HepG2 (cell line): ENCODE measurements at regions not wholly inside any gene's neighbourhood (a gene's known extent, or its start where the extent isn't known, plus 50 kb on each side); places are given as distances from the start of the nearest gene placed in this dataset.

ENCODE experiments used
- ATAC-seq: fragments of 200-7000 bp; cut with Tn5 transposase; 3 replicates; pipeline ENCODE4 v1.9.1; 2020; ENCODE audit warnings: mild to moderate bottlenecking, moderate library complexity
- BruUV-seq: library from RNA; stranded (reverse); fragments of 400-500 nt; replicated peaks from 2 replicates; lab custom pipeline; 2021; lab: Mats Ljungman, UMichigan
- CTCF ChIA-PET: fragments of 300-600 bp; formaldehyde crosslinking; extraction: SDS; loops from one replicate; lab custom pipeline; 2021; ENCODE audit warnings: low total read pairs, inconsistent platforms, low intra/inter-chr PET ratio; lab: Yijun Ruan, JAX
- POLR2A ChIA-PET: fragments of 350-600 bp; sonication (Branson Sonifier 250); formaldehyde crosslinking; loops from one replicate; lab custom pipeline; 2020; ENCODE audit warnings: antibody characterized with exemption, inconsistent platforms; lab: Yijun Ruan, JAX
- DNase-seq: peaks from one replicate; pipeline ENCODE4 v3.0.0-alpha.2; 2015; ENCODE audit warnings: low spot score
- FAIRE-seq: peaks from 3 replicates; lab custom pipeline; 2011; peaks lifted over from hg19 to GRCh38; lab: Jason Lieb, UNC
- H2AFZ ChIP-seq: one replicate; pipeline ENCODE4 v1.6.1; 2011; ENCODE audit warnings: low read length, inconsistent platforms
- H3K27ac ChIP-seq: fragments of 300-600 bp; 3 replicates; pipeline ENCODE4 v1.8.0; 2011; ENCODE audit warnings: mixed run types, mild to moderate bottlenecking, mixed read lengths, low read length, inconsistent platforms; ENCODE audit not compliant: insufficient read depth; ENCODE audit errors: extremely low read length
- H3K27me3 ChIP-seq, 2 experiments: fragments of 200-600 bp in 1 of 2; 2 replicates in 1 of 2; 3 replicates in 1 of 2; pipeline versions ENCODE4 v1.6.0 to v1.8.0; 2011; ENCODE audit warnings: low read length in 2 of 2, mild to moderate bottlenecking in 2 of 2, moderate library complexity in 2 of 2, inconsistent platforms in 1 of 2; ENCODE audit not compliant: insufficient read depth in 2 of 2, control insufficient read depth in 1 of 2
- H3K36me3 ChIP-seq, 2 experiments: fragments of 200-600 bp in 1 of 2; replicated peaks in 1 of 2; 2 replicates in 1 of 2; 3 replicates in 1 of 2; pipeline versions ENCODE4 v1.5.1 to v1.8.0; 2011; ENCODE audit warnings: low read length in 2 of 2, inconsistent platforms in 1 of 2; ENCODE audit not compliant: insufficient read depth in 2 of 2, control insufficient read depth in 1 of 2
- H3K4me1 ChIP-seq: 2 replicates; pipeline ENCODE4 v1.5.1; 2012; ENCODE audit warnings: low read length, inconsistent platforms; ENCODE audit not compliant: insufficient read depth
- H3K4me2 ChIP-seq: 2 replicates; pipeline ENCODE4 v1.6.0; 2011; ENCODE audit warnings: low read depth, low read length, inconsistent platforms
- H3K4me3 ChIP-seq, 3 experiments: fragments of 200-600 bp in 1 of 3; sonication (generic), shearing (Covaris generic) in 1 of 3; replicated peaks in 1 of 3; 2 replicates each; pipeline ENCODE4 v1.5.1; 2011 to 2016; ENCODE audit warnings: low read length in 3 of 3, inconsistent platforms in 2 of 3, low read depth in 2 of 3, mild to moderate bottlenecking in 2 of 3, control low read depth in 1 of 3, mixed read lengths in 1 of 3; ENCODE audit not compliant: insufficient read depth in 1 of 3
- H3K79me2 ChIP-seq: one replicate; pipeline ENCODE4 v1.6.1; 2011; ENCODE audit warnings: low read length, inconsistent platforms; ENCODE audit not compliant: insufficient read depth
- H3K9ac ChIP-seq: 2 replicates; pipeline ENCODE4 v1.6.0; 2011; ENCODE audit warnings: mild to moderate bottlenecking, low read depth, low read length, inconsistent platforms; ENCODE audit not compliant: insufficient read depth
- H3K9me3 ChIP-seq: 2 replicates; pipeline ENCODE4 v1.5.1; 2012; ENCODE audit warnings: mild to moderate bottlenecking, low read length
- H4K20me1 ChIP-seq: 2 replicates; pipeline ENCODE4 v1.6.0; 2011; ENCODE audit warnings: inconsistent platforms, mild to moderate bottlenecking, low read length, moderate library complexity; ENCODE audit not compliant: insufficient read depth
- ARID2 ChIP-seq: sonication (generic); formaldehyde crosslinking; IDR thresholded peaks from 2 replicates; pipeline ENCODE4 v1.8.1; 2022; ENCODE audit warnings: mild to moderate bottlenecking, missing genetic modification reagents, borderline replicate concordance
- BRCA1 ChIP-seq: sonication (generic); formaldehyde crosslinking; IDR thresholded peaks from 2 replicates; pipeline ENCODE4 v1.4.0; 2020; ENCODE audit warnings: missing genetic modification reagents
- CAMTA2 ChIP-seq: sonication (generic); formaldehyde crosslinking; IDR thresholded peaks from 2 replicates; pipeline ENCODE4 v1.4.0; 2020; ENCODE audit warnings: mild to moderate bottlenecking, missing genetic modification reagents, borderline replicate concordance
- KAT2B ChIP-seq: fragments of 150-350 bp; IDR thresholded peaks from 2 replicates; pipeline ENCODE4 v1.6.1; 2014; ENCODE audit warnings: low read depth, low read length, borderline replicate concordance
- NR1H2 ChIP-seq: sonication (generic); formaldehyde crosslinking; IDR thresholded peaks from 2 replicates; pipeline ENCODE4 v1.8.1; 2022; ENCODE audit warnings: low read depth, missing genetic modification reagents, borderline replicate concordance
- PITX1 ChIP-seq: sonication (generic); formaldehyde crosslinking; IDR thresholded peaks from 2 replicates; pipeline ENCODE4 v1.5.1; 2020; ENCODE audit warnings: mild to moderate bottlenecking, missing genetic modification reagents
- SMARCC2 ChIP-seq: fragments of 450-650 bp; IDR thresholded peaks from 2 replicates; pipeline ENCODE4 v1.6.1; 2017; ENCODE audit warnings: antibody characterized with exemption, mild to moderate bottlenecking
- SP140L ChIP-seq: sonication (generic); formaldehyde crosslinking; IDR thresholded peaks from 2 replicates; pipeline ENCODE4 v1.4.0; 2020; ENCODE audit warnings: missing genetic modification reagents, borderline replicate concordance
- SUZ12 ChIP-seq: fragments of 150-350 bp; IDR thresholded peaks from 2 replicates; pipeline ENCODE4 v1.6.1; 2014; ENCODE audit warnings: low read depth, low read length
- ZEB1 ChIP-seq: IDR thresholded peaks from 2 replicates; pipeline ENCODE4 v1.6.1; 2012; ENCODE audit warnings: mild to moderate bottlenecking, low read depth, inconsistent platforms; ENCODE audit not compliant: insufficient replicate concordance
- ZNF124 ChIP-seq: sonication (generic); formaldehyde crosslinking; IDR thresholded peaks from 2 replicates; pipeline ENCODE4 v1.4.0; 2020; ENCODE audit warnings: missing genetic modification reagents
- ZNF75D ChIP-seq: sonication (generic); formaldehyde crosslinking; IDR thresholded peaks from 2 replicates; pipeline ENCODE4 v1.8.1; 2023; ENCODE audit warnings: missing genetic modification reagents, mild to moderate bottlenecking, borderline replicate concordance
- ZNF891 ChIP-seq: sonication (generic); formaldehyde crosslinking; IDR thresholded peaks from 2 replicates; pipeline ENCODE4 v1.5.0; 2020; ENCODE audit warnings: mild to moderate bottlenecking, missing genetic modification reagents
- WGBS: methylation state at CpG from one replicate; pipeline ENCODE4 v1.1.6; 2017; ENCODE audit warnings: low lambda C conversion rate; 5-methylcytosine and 5-hydroxymethylcytosine counted together
- in situ Hi-C: cut with HindIII; loops from 2 replicates; pipeline ENCODE4 v1.10.0; 2017; ENCODE audit warnings: low pct_unique_long_range_greater_than_20kb; ENCODE audit not compliant: extremely low pct_ligation_motif_present
- intact Hi-C: fragments of 100-400 bp; cut with micrococcal nuclease; formaldehyde crosslinking; loops from one replicate; pipeline ENCODE4 v1.10.0; 2022; ENCODE audit not compliant: unreplicated experiment
- TF ChIP-seq, protein P1 (sequence below): sonication (generic); formaldehyde crosslinking; IDR thresholded peaks from 2 replicates; pipeline ENCODE4 v1.8.0; 2022; ENCODE audit warnings: mild to moderate bottlenecking, missing genetic modification reagents, moderate library complexity
- TF ChIP-seq, protein P2 (sequence below): sonication (generic); formaldehyde crosslinking; IDR thresholded peaks from 2 replicates; pipeline ENCODE4 v1.4.0; 2020; ENCODE audit warnings: missing genetic modification reagents, borderline replicate concordance
- TF ChIP-seq, protein P3 (sequence below): sonication (generic); formaldehyde crosslinking; IDR thresholded peaks from 2 replicates; pipeline ENCODE4 v1.9.0; 2022; ENCODE audit warnings: missing genetic modification reagents, mild to moderate bottlenecking, borderline replicate concordance
- TF ChIP-seq, protein P4 (sequence below): IDR thresholded peaks from 2 replicates; pipeline ENCODE4 v1.6.1; 2012; ENCODE audit warnings: inconsistent platforms

DNA sequence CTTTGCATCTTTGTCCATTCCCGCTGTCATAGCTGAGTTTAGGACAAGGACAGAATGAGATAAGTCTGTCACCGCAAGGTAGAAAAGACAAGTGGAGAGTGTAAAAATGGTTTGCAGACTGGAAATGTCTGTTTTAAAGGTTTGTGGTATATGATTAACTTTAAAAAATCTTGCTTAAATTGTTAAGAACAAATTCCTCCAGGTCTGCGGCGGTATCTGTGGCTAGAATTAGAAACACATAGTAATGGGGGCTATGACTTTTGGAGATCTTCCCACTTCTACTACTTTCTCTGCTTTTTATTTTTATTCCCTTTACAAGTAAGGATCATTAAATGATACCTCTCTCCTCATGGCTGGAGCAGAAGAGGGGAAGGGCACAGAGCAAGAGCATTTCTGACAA, 92.2 kb downstream of the MID1IP1 start:
- H3K4me1 ChIP-seq, result peaks cover 23% of the 10 kb centered on the region
- CTCF ChIA-PET, result no interaction called here
- intact Hi-C loops, result no loop called here
- ATAC-seq, result no peak
- no TSS peak for BruUV-seq
- TF ChIP-seq, protein P1, sequence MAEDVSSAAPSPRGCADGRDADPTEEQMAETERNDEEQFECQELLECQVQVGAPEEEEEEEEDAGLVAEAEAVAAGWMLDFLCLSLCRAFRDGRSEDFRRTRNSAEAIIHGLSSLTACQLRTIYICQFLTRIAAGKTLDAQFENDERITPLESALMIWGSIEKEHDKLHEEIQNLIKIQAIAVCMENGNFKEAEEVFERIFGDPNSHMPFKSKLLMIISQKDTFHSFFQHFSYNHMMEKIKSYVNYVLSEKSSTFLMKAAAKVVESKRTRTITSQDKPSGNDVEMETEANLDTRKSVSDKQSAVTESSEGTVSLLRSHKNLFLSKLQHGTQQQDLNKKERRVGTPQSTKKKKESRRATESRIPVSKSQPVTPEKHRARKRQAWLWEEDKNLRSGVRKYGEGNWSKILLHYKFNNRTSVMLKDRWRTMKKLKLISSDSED, result no peak
- no peak for TF ChIP-seq KAT2B
- no peak overlapping the region for H3K4me3 ChIP-seq
- no peaks in the 10 kb centered on the region for H4K20me1 ChIP-seq
- DNase-seq, result no peak
- 8% methylated on average over 4 of the region's 4 CpGs for WGBS
- H3K9ac ChIP-seq, result no peak overlapping the region
- H2AFZ ChIP-seq, result no peak overlapping the region
- POLR2A ChIA-PET, result no interaction called here
- H3K9me3 ChIP-seq, result no peaks in the 10 kb centered on the region
- H3K27me3 ChIP-seq, result no peaks in the 10 kb centered on the region
- in situ Hi-C loops, result no loop called here
- H3K79me2 ChIP-seq, result no peaks in the 10 kb centered on the region
- H3K27ac ChIP-seq, result no peak overlapping the region
- no peaks in the 10 kb centered on the region for H3K36me3 ChIP-seq
- FAIRE-seq, result no peak
- no peak overlapping the region for H3K4me2 ChIP-seq

DNA sequence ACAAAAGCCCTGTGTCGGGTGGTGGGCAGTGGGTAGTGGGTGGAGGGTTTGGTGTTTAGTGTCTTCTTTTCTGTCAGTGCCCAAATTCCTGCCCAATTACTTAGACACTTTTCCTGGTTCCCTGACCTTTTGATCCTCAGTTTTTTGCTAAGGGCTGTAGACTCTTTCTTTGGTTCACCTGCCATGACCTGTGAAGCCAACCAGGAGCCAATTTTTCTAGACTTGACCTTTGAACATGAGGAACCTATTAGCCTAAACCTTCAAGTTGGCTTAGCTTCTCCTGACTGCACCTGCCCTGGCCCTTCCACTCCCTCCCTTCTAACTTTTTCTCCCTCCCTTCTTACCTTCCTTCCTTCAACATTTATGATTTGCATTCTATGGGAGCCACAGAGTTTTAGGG, 94.5 kb downstream of the MID1IP1 start:
- no peaks in the 10 kb centered on the region for H4K20me1 ChIP-seq
- FAIRE-seq, result no peak
- ATAC-seq, result no peak
- H2AFZ ChIP-seq, result no peak overlapping the region
- POLR2A ChIA-PET, result no interaction called here
- no peaks in the 10 kb centered on the region for H3K9me3 ChIP-seq
- CTCF ChIA-PET, result no interaction called here
- no peak overlapping the region for H3K9ac ChIP-seq
- peaks cover 16% of the 10 kb centered on the region for H3K4me1 ChIP-seq
- H3K36me3 ChIP-seq, result no peaks in the 10 kb centered on the region
- intact Hi-C loops, result no loop called here
- in situ Hi-C loops, result no loop called here
- H3K27ac ChIP-seq, result no peak overlapping the region
- no peak overlapping the region for H3K4me3 ChIP-seq
- no peaks in the 10 kb centered on the region for H3K79me2 ChIP-seq
- H3K4me2 ChIP-seq, result no peak overlapping the region
- BruUV-seq, result no TSS peak
- no peak for DNase-seq
- WGBS, result no CpG with 5 or more reads among the region's 1 CpG
- no peaks in the 10 kb centered on the region for H3K27me3 ChIP-seq
- TF ChIP-seq, protein P2, sequence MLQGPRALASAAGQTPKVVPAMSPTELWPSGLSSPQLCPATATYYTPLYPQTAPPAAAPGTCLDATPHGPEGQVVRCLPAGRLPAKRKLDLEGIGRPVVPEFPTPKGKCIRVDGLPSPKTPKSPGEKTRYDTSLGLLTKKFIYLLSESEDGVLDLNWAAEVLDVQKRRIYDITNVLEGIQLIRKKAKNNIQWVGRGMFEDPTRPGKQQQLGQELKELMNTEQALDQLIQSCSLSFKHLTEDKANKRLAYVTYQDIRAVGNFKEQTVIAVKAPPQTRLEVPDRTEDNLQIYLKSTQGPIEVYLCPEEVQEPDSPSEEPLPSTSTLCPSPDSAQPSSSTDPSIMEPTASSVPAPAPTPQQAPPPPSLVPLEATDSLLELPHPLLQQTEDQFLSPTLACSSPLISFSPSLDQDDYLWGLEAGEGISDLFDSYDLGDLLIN (CRISPR knock-in tag), result no peak
- TF ChIP-seq BRCA1 (CRISPR knock-in tag), result no peak
- TF ChIP-seq CAMTA2, result no peak
- no peak for TF ChIP-seq ZNF75D (CRISPR knock-in tag)
- TF ChIP-seq SMARCC2, result no peak
- TF ChIP-seq ZNF891 (CRISPR knock-in tag), result no peak
- TF ChIP-seq ZNF124, result no peak
- TF ChIP-seq ARID2 (CRISPR knock-in tag), result no peak
- TF ChIP-seq, protein P3, sequence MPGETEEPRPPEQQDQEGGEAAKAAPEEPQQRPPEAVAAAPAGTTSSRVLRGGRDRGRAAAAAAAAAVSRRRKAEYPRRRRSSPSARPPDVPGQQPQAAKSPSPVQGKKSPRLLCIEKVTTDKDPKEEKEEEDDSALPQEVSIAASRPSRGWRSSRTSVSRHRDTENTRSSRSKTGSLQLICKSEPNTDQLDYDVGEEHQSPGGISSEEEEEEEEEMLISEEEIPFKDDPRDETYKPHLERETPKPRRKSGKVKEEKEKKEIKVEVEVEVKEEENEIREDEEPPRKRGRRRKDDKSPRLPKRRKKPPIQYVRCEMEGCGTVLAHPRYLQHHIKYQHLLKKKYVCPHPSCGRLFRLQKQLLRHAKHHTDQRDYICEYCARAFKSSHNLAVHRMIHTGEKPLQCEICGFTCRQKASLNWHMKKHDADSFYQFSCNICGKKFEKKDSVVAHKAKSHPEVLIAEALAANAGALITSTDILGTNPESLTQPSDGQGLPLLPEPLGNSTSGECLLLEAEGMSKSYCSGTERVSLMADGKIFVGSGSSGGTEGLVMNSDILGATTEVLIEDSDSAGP (CRISPR knock-in tag), result no peak
- TF ChIP-seq ZEB1, result no peak
- no peak for TF ChIP-seq PITX1 (CRISPR knock-in tag)
- TF ChIP-seq NR1H2 (CRISPR knock-in tag), result no peak
- TF ChIP-seq SP140L, result no peak
- TF ChIP-seq, protein P4, sequence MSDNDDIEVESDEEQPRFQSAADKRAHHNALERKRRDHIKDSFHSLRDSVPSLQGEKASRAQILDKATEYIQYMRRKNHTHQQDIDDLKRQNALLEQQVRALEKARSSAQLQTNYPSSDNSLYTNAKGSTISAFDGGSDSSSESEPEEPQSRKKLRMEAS, result no peak
- no peak for TF ChIP-seq SUZ12
